GM21423 (cell line): ENCODE measurements at regions not wholly inside any gene's neighbourhood (a gene's known extent, or its start where the extent isn't known, plus 50 kb on each side); places are given as distances from the start of the nearest gene placed in this dataset.

Source experiments
- ATAC-seq: cut with Tn5 transposase; IDR thresholded peaks from one replicate; pipeline ENCODE4 v1.9.1; 2021; ENCODE audit warnings: mild to moderate bottlenecking, moderate library complexity; ENCODE audit not compliant: unreplicated experiment

DNA sequence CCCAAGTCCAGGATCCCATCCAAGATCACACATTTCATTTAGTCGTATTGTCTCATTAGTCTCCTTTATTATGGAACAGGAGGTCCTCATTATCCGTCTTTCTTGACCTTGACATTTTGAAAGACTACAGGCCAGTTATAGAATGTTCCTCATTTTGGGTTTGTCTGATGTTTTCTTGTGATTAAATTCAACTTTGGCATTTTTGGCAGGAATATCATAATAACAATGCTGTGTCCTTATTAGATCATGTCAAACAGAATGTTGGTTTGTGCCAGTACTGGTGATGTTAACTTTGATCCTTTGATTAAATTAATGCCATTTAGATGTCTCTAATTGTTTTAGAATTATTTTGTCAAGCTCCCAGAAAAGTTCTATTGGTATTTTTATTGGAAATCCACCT is 106.5 kb upstream of the FRY start:
- no peak for ATAC-seq

GRCh38 chr13:31927219-31927653 is 104.3 kb upstream of the FRY start:
- no peak for ATAC-seq

- no peak for ATAC-seq
These were observed 102.4 kb upstream of the FRY start for GRCh38 chr13:31929031-31929770.

DNA sequence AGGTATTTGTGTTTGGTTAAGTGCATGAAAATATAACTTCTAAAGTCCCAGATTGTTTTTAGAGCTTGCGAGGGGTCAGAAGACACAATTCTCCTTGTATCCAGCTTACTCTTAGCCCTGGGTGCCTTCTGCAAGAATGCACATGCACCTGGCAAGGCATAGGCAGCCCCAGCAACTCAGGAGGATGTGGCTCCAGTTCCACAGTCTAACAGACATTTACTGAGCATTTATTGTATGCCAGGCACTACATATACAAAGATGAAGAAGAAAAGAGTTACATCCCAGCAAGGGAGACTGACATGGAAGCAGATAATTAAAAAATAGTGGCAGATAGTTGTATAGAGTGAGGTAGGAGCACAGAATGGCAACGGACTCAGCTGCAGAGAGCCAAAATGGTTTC is 101.1 kb upstream of the FRY start:
- peak; percentile 26 for ATAC-seq

DNA sequence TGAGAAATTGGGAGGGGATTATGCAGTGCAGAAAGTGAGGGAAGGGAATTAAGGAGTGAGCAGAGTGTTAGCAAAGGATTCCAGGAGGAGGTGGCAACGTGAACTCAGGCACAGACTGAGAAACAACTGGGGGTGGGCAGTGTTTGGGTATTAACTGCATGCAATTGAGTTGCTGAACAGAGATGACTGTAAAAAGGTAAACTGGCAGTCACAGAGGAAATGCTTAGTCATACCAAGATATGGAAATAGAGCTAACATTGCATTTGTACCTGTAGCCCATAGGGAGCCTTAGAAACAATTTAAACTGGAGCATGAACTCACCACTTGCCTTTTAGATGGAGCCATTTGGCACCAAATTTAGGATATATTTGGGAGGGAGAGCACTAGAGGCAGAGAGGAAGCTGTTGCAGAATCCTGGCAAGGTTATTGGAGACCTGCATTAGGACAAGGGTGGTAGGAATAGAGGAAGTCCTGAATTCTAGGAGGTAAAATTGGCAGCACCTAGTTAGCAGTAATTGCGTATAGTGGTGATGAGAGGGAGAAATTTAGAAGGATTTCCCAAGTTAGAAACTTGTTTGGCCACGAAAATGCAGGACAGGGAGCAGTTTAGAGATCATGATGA is 100.6 kb upstream of the FRY start:
- peak; percentile 99 for ATAC-seq

DNA sequence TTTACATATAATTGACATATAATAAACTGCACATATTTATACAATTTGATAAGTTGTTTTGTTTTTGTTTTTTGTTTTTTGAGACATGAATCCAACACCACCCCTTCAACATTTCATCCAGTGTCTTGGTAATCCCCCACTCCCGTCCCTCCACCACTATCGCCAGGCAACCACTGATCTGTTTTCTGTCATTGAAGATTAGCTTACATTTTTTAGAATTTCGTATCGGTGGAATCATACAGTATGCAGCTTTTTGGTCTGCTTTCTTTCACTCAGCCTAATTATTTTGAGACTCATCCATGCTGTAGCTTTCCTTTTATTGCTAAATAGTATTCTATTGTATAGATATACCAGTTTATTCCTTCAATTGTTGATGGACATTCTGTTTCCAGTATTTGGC is 94.1 kb upstream of the FRY start:
- no peak for ATAC-seq

GRCh38 chr13:31940076-31940475 is 91.5 kb upstream of the FRY start:
- no peak for ATAC-seq

GRCh38 chr13:31943591-31943990 is 88.0 kb upstream of the FRY start:
- ATAC-seq = no peak

- no peak for ATAC-seq
These were observed 87.1 kb upstream of the FRY start for GRCh38 chr13:31944262-31945160.

DNA sequence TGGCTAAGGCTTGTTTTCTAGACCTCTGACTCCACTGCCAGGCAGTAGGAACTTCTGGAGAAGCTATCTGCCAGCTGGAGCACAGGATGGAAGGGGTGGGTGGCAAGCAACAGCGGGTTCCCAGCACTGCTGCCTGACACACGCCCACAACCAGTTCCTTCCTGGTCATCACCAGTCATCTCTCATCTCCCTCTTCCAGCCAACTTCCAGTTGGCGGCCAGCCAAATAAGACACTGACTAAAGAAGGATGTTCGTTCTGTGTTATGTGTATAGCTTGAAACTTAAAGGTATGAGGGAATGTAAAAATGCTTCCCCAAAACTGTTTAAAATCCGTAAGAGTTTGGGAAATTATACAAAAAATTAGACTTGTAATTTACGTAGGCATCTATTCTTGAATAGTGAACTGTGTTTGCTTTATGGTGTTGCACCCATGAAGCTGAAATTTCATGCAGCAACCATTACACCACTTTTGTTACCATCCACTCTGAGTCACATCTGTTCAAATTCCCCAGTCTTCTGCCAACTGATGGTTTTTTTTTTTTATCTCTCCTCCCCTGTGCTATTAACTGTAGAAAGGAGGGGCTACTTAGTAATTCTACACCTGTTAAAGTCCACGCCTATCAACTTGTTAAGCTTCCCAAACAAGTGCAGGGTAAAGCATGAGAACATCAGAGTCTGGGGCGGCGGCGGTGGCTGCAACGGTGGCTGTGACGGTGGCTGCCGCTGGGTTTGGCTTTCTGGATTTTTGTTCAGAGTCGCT is 86.2 kb upstream of the FRY start:
- no peak for ATAC-seq

- ATAC-seq = no peak
These were observed 85.3 kb upstream of the FRY start for GRCh38 chr13:31946091-31946770.

- no peak for ATAC-seq
These were observed 84.5 kb upstream of the FRY start for GRCh38 chr13:31947105-31947504.

DNA sequence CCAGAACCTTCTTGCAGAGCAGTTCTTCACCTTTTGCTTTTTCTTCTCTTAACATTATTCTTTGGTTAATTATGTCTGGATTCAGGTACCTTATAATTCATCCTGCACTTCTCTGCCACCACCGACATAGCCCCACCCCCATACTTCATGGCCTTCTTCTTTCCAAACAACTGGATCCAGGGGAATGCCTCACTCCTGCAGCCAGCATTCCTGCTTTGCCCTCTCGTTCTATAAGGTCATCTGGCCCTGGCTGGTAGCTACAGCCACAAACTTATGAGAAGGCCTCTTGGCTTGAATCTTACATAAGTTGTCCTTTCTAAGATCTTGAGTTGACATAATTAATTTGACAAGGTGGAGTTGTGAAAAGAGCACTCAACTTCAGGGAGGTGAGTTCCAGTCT is 84.1 kb upstream of the FRY start:
- ATAC-seq = no peak

DNA sequence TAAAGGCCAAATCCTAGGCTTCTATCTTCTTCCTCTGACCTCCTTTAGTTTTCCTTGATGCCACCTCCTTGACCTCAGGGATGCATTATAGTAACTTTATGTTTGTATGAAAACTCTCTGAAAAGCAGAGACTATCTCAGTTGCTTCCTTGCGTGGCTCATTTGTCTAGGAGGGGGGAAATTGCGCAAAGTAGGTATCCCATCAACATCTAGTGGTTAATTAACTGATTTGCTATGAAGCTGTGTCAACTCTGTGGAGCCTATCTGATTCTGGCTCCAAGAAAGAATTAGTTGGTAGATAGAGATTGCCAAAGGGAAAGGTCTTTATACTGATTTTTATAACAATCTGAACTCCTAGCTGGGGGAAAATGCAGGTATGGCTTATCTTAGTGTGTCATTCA is 82.1 kb upstream of the FRY start:
- ATAC-seq = no peak

DNA sequence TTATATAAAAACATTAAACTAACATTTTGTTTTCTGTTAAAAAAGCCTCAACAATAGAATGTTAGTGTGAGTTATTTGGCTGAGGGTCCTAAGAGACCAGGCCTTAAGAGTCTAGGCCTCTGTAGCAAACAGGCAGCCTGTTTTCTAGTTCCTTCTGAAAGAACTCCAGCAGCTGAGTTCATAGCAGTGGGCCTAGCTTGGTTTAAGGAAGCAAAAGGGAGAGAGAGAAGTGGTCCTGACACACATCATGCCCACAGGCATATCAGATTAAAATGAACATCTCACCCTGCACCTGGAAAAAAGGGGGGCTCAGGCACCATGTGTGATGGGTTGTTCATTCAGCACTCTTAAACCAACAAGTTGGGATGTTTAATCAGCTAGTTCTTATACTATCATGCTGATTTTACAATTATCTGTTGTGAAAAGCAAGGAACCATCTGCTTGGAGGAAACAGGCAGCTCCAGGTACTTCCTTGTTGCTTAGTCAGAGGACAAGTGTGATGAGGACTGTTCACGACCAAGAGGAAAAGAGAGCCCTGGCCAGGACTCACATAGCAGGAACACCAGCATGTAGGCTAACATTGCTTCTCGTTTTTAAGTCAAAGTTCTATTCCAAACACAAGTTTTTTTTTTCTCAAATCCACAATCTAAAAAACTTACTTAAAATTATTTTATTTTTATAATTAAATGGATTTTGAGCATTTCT is 81.3 kb upstream of the FRY start:
- ATAC-seq = no peak

- peak; percentile 96 for ATAC-seq
These were observed 80.3 kb upstream of the FRY start for GRCh38 chr13:31951215-31951678.

GRCh38 chr13:31952641-31953380 is 78.8 kb upstream of the FRY start:
- no peak for ATAC-seq

DNA sequence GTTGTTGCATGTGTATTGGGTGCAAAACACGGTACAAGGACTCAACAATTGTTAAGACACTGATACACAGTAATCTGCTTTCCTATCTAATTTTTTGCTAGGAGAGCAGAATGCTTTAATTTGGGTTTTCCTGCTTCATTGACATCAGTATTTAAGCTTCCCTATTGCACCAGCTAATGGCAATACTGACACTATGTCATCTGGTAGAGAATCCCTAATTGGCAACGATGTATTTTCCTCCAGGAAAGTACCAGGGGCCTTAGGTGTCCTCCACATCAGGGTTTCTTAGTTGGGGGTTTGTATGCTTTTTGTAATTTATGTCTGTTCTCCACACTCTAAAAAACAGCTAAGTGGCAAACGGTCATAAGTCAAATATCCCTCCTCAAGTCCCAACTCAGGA is 76.5 kb upstream of the FRY start:
- ATAC-seq = no peak

DNA sequence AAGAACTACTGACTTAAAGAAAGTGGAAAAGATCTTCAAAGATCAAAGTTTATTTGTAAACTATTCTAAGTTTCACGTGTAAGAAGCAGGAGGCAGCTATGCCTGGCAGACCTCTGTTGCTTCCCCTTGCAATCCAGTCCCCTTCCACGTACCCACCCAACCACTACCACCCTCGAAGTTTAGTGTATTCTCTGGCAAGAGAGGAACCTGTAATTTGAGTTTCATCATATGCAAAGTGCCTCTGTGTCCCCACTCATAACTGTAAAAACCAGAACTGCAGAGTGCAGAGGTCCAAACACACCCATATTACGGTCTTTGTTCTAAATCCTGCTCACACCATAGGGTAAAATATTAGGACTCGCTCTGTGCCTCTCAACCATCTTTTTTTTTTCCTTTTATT is 75.8 kb upstream of the FRY start:
- ATAC-seq = no peak
